MM.1S (cell line): ENCODE measurements at regions not wholly inside any gene's neighbourhood (a gene's known extent, or its start where the extent isn't known, plus 50 kb on each side); places are given as distances from the start of the nearest gene placed in this dataset.

Experiments used
- CTCF ChIP-seq: fragments of 300-600 bp; sonication (generic); IDR thresholded peaks from 2 replicates; pipeline ENCODE4 v1.5.1; 2016; ENCODE audit warnings: antibody characterized with exemption, low read length, mixed read lengths
- EZH2 ChIP-seq: fragments of 300-600 bp; sonication (generic); optimal IDR thresholded peaks from 2 replicates; pipeline ENCODE3; 2017; ENCODE audit warnings: low read depth, mild to moderate bottlenecking, antibody characterized with exemption, low read length, mixed read lengths
- EZH2phosphoT487 ChIP-seq: fragments of 300-600 bp; sonication (generic); IDR thresholded peaks from 2 replicates; pipeline ENCODE4 v1.6.1; 2018; ENCODE audit warnings: antibody characterized with exemption, low read length

DNA sequence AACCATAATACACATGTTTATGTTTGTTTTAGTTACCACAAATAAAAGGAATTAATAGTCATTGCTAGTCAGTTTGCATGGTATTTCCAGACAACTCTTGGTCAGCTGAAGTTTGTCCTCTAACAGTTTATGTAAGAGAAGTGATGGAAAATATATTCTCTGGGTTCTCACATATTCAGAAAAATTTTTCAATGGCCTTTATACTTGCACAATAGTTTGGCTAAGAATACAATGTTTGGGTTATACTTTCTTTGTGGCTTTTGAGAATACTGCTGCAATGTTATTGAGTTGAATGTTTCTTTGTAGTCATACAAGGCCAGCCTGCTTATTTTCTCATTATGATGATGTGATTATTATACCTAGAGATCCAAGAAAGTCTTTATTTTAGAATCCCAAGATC lies 133.9 kb downstream of the RAP2B start:
- TF ChIP-seq EZH2: no peak
- no peak for TF ChIP-seq EZH2phosphoT487
- no peak for TF ChIP-seq CTCF
